ENCODE measurements at regions not wholly inside any gene's neighbourhood (a gene's known extent, or its start where the extent isn't known, plus 50 kb on each side); places are given as distances from the start of the nearest gene placed in this dataset.

GRCh38 chr10:3393958-3394357, 221.4 kb upstream of the PITRM1 start:
- TF ChIP-seq POLR2A (IDR thresholded peaks at IDR 0.05) (no peak), CTCF (IDR thresholded peaks at IDR 0.05) (no peak)
